ENCODE measurements at regions not wholly inside any gene's neighbourhood (a gene's known extent, or its start where the extent isn't known, plus 50 kb on each side); places are given as distances from the start of the nearest gene placed in this dataset.

DNA sequence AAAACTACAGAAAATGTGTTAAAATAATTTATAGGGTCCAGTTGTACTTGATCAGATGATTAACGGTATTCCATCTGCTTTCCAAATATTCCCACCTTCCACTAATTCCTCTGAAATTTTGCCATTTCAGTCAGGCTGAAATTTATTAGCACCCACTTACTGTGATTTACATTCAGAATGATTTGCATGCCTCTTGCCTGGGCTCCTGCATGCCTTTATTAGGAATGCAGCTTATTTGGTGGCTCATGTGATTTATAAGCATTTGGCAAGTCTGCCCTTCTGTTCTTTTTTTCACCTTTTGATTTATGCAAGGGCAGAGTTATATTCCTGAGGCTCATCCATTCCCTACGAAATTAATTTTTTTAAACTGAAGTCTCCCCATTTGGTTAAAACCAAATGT, 1594.5 kb upstream of the PIK3C3 start:
- no peaks in the 10 kb centered on the region for H3K27me3 ChIP-seq
- H3K27ac ChIP-seq, result no peak overlapping the region
- TF ChIP-seq CTCF (IDR thresholded peaks at IDR 0.05) (no peak), POLR2A (IDR thresholded peaks at IDR 0.05) (no peak)
- DNase-seq, result no peak
- H3K4me3 ChIP-seq, result no peak overlapping the region
- H3K36me3 ChIP-seq, result no peaks in the 10 kb centered on the region
- H3K9me3 ChIP-seq, result no peaks in the 10 kb centered on the region
- H3K4me1 ChIP-seq, result no peaks in the 10 kb centered on the region

DNA sequence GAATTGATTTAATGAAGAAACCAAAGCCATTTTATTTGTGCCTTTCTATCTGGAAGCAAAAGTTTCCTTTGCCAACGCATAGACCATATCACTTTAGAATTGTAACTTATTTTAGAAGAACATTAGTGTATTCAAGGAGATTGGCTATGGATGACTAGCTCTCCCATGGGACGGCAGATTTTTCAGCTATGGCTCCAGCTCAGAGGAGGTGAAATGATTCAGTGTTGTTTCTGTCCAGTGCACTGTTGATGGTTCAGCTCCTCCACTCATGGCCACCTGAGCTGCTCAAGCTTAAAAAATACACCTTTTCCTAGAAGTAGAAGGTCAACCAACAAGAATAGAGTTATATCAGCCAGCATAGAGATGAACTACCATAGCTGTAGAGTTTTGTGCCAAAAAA, 1597.5 kb upstream of the PIK3C3 start:
- no peaks in the 10 kb centered on the region for H3K4me1 ChIP-seq
- H3K27ac ChIP-seq, result no peak overlapping the region
- H3K4me3 ChIP-seq, result no peak overlapping the region
- no peaks in the 10 kb centered on the region for H3K9me3 ChIP-seq
- H3K36me3 ChIP-seq, result no peaks in the 10 kb centered on the region
- no peak for DNase-seq
- TF ChIP-seq POLR2A (IDR thresholded peaks at IDR 0.05) (no peak), CTCF (IDR thresholded peaks at IDR 0.05) (no peak)
- no peaks in the 10 kb centered on the region for H3K27me3 ChIP-seq

GRCh38 chr18:40356168-40356567, 1598.9 kb upstream of the PIK3C3 start:
- H3K4me3 ChIP-seq, result no peak overlapping the region
- no peaks in the 10 kb centered on the region for H3K9me3 ChIP-seq
- no peaks in the 10 kb centered on the region for H3K36me3 ChIP-seq
- no peaks in the 10 kb centered on the region for H3K4me1 ChIP-seq
- no peaks in the 10 kb centered on the region for H3K27me3 ChIP-seq
- no peak for DNase-seq
- no peak overlapping the region for H3K27ac ChIP-seq
- TF ChIP-seq CTCF (IDR thresholded peaks at IDR 0.05) (no peak), POLR2A (IDR thresholded peaks at IDR 0.05) (no peak)

DNA sequence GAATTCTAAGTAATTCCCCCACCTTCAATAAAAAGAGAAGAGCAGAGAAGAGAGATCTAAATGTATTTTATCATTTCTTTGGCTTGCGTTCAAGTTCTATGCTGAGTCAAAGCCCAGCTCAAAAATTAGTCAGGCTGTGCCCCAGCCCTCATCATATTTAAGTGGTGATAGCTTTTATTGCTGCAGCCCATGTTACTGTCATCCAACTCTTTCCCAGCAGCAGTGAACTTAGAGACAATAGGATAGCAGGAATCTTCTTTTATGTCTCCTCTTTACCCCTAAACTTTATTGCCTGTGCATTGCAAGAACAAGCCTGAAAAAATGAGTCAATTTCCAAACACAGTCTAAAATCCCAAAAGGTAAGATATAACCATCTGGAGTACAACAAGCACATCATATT, 1599.3 kb upstream of the PIK3C3 start:
- H3K9me3 ChIP-seq, result no peaks in the 10 kb centered on the region
- TF ChIP-seq CTCF (IDR thresholded peaks at IDR 0.05) (no peak), POLR2A (IDR thresholded peaks at IDR 0.05) (no peak)

GRCh38 chr18:40348196-40348595, 1606.8 kb upstream of the PIK3C3 start:
- no peaks in the 10 kb centered on the region for H3K9me3 ChIP-seq
- TF ChIP-seq POLR2A (IDR thresholded peaks at IDR 0.05) (no peak), CTCF (IDR thresholded peaks at IDR 0.05) (no peak)
- H3K27me3 ChIP-seq, result no peaks in the 10 kb centered on the region
- H3K27ac ChIP-seq, result no peak overlapping the region
- DNase-seq, result no peak
- H3K4me1 ChIP-seq, result no peaks in the 10 kb centered on the region
- H3K4me3 ChIP-seq, result no peak overlapping the region
- no peaks in the 10 kb centered on the region for H3K36me3 ChIP-seq

More for the DNA sequence above, 1599.3 kb upstream of the PIK3C3 start:
- Histone ChIP-seq H3K4me3 (no peak overlapping the region), H3K4me1 (no peaks in the 10 kb centered on the region), H3K27me3 (no peaks in the 10 kb centered on the region), H3K27ac (no peak overlapping the region), H3K36me3 (no peaks in the 10 kb centered on the region)
- no peak for DNase-seq

- Histone ChIP-seq H3K36me3 (no peaks in the 10 kb centered on the region), H3K27me3 (no peaks in the 10 kb centered on the region), H3K4me1 (no peaks in the 10 kb centered on the region), H3K4me3 (no peak overlapping the region), H3K9me3 (no peaks in the 10 kb centered on the region), H3K27ac (no peak overlapping the region)
- DNase-seq, result no peak
- TF ChIP-seq CTCF (IDR thresholded peaks at IDR 0.05) (no peak), POLR2A (IDR thresholded peaks at IDR 0.05) (no peak)
These were observed 1607.8 kb upstream of the PIK3C3 start for GRCh38 chr18:40347261-40347660.

Data from Peyer's patch (tissue), 4 donors.